ENCODE measurements at regions not wholly inside any gene's neighbourhood (a gene's known extent, or its start where the extent isn't known, plus 50 kb on each side); places are given as distances from the start of the nearest gene placed in this dataset.

DNA sequence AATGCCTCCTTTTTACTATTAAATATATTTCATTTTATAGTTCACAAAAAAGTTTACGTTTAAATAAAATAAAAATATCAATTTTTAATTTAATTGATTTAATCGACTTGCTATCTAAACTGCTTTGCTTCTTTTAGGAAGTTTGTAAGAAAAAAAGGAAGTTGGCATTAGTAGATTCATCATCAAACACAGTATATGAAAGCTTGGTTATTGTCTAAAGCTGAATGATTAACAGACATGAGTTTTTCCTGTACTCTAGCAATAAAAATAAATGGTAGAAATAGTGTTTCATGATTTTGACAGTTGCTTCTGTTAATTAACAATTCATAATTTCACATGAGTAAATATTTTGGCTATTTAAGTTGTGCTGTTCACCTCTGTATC is 1285.5 kb upstream of the GJE1 start:
- DNase-seq (ENCODE audit: extremely low spot score), result no peak
- ChIA-PET POLR2A (no interaction called here), CTCF (no interaction called here)
- TF ChIP-seq, protein P1, sequence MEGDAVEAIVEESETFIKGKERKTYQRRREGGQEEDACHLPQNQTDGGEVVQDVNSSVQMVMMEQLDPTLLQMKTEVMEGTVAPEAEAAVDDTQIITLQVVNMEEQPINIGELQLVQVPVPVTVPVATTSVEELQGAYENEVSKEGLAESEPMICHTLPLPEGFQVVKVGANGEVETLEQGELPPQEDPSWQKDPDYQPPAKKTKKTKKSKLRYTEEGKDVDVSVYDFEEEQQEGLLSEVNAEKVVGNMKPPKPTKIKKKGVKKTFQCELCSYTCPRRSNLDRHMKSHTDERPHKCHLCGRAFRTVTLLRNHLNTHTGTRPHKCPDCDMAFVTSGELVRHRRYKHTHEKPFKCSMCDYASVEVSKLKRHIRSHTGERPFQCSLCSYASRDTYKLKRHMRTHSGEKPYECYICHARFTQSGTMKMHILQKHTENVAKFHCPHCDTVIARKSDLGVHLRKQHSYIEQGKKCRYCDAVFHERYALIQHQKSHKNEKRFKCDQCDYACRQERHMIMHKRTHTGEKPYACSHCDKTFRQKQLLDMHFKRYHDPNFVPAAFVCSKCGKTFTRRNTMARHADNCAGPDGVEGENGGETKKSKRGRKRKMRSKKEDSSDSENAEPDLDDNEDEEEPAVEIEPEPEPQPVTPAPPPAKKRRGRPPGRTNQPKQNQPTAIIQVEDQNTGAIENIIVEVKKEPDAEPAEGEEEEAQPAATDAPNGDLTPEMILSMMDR (IDR thresholded peaks at IDR 0.05; ENCODE audit: control extremely low read depth, extremely low read depth, low read depth, missing control alignments), result no peak

DNA sequence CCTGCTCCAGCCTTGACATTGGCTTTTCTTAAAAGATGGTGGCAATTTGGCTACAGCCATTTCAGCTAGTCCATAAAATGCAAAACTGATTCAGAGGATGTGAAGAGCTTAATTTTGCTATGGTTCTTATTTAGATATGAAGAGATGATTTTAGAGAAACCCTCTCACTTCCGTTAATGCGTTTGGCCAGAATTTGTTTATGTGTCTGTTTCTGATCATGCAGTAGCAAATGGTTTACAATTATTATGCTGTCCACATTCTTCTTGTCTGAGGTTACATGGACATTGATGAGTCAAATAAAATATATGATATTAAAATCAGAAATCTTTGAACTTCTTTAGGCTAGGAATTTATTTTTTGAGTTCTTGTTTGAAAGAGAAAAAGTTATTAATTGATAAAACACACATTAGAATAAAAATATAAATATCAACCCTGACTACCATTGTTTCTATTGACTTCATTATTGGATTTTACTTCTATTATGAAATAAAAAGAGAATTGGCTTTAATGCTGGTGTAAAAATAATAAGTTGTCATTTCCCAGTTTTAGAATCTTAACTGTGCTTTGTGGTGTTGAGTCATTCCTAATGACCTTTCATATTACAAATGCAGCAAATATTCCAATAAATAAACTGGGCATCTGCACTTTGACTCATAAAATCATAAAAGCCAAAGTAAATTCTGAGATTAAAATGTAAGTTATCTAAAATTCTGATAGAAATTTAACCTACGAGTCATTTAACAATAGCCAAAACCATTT is 1286.0 kb upstream of the GJE1 start:
- ChIA-PET CTCF (no interaction called here), POLR2A (no interaction called here)
- no peak for DNase-seq (ENCODE audit: extremely low spot score)
- TF ChIP-seq, protein P1 (IDR thresholded peaks at IDR 0.05; ENCODE audit: control extremely low read depth, extremely low read depth, low read depth, missing control alignments), result no peak

DNA sequence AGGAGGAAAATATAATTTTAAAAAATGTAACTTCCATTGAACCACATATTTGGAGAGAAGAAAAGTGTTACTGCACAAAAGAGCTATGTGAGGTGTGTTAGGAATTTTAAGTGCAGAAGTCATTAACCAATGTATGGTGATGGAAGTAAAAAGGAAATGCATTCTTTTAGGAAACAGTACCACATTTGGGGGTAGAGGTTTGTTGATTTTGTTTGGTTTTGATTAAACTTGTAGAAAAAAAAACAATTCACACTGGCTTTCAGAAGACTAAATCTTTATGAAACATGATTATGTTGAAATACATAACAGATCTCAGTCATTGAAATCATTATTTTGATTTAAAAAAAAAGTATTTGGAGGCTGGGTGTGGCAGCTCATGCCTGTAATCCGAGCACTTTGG is 1287.0 kb upstream of the GJE1 start:
- ChIA-PET CTCF (no interaction called here), POLR2A (no interaction called here)
- no peak for DNase-seq (ENCODE audit: extremely low spot score)
- TF ChIP-seq, protein P1 (IDR thresholded peaks at IDR 0.05; ENCODE audit: control extremely low read depth, extremely low read depth, low read depth, missing control alignments), result no peak

DNA sequence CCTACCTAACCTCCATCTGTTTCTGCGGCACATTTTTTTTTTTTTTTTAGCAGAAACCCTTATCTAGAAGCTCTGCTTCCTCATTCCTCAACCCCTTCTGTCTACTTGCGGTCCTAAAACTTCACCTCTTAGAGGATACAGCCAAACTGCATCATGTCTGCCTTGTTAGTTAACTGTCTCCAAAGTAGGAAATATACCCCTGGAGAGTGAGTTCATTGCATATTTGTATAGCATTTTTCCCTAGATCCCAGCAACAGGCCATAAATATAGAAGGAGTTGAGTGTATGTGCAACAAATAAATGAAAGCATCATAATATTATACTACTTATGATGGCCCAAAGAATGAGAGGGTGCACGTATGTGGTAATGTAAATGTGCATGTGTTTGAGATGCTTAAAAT is 1288.6 kb upstream of the GJE1 start:
- ChIA-PET CTCF (no interaction called here), POLR2A (no interaction called here)
- TF ChIP-seq, protein P1 (IDR thresholded peaks at IDR 0.05; ENCODE audit: control extremely low read depth, extremely low read depth, low read depth, missing control alignments), result no peak
- DNase-seq (ENCODE audit: extremely low spot score), result no peak

DNA sequence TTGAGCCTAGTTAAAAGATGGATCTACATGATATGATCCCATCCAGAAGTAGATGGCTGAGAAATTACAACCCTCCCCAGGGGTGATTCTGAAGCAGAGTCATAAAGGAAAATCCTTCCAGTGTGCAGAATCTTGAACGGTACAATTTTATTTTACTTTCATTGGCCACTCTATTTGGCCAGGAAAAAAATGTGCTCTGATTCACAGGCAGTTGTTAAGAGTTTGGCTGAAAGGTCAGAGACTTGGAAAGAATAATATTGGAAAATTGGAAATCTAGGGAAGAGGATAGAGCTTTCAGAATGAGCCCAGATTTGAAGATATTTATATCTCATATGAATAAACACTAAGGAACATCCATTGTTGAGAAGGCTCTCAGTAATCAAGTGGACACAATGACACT is 1299.3 kb upstream of the GJE1 start:
- ChIA-PET CTCF (no interaction called here), POLR2A (no interaction called here)
- no peak for DNase-seq (ENCODE audit: extremely low spot score)
- TF ChIP-seq, protein P1 (IDR thresholded peaks at IDR 0.05; ENCODE audit: control extremely low read depth, extremely low read depth, low read depth, missing control alignments), result no peak

DNA sequence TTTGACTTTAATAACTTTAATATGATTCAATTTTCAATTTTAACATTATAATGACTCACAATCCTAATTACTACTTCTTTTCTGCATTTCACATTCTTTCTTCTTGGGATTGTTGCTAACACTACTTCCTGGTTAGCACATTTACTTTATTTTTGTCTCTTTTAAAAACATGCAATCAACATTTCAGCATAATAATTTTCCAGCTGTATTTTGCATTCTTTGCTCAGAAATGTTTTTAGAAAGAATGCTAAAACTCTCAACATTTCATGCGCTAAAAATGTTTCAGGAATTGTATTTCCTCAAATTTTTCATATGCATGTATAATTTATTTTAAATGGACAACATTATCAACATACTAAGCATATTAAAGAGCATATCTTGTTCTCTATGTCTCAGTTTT is 1302.1 kb upstream of the GJE1 start:
- no peak for DNase-seq (ENCODE audit: extremely low spot score)
- ChIA-PET CTCF (no interaction called here), POLR2A (no interaction called here)
- TF ChIP-seq, protein P1 (IDR thresholded peaks at IDR 0.05; ENCODE audit: control extremely low read depth, extremely low read depth, low read depth, missing control alignments), result no peak
